IMR-90 (cell line): ENCODE measurements at regions not wholly inside any gene's neighbourhood (a gene's known extent, or its start where the extent isn't known, plus 50 kb on each side); places are given as distances from the start of the nearest gene placed in this dataset.
A peak's percentile ranks its signal among the peaks of the same experiment; 100 is the strongest.

ENCODE experiments used
- ATAC-seq: fragments of 200-7000 bp; cut with Tn5 transposase; 2 replicates; pipeline ENCODE4 v1.9.1; 2020; ENCODE audit warnings: low read depth, mild to moderate bottlenecking, moderate library complexity
- BruUV-seq: library from RNA; stranded (reverse); fragments of 400-500 nt; replicated peaks from 2 replicates; lab custom pipeline; 2021; lab: Mats Ljungman, UMichigan
- CTCF ChIA-PET: fragments of 300-600 bp; formaldehyde crosslinking; extraction: SDS; loops from one replicate; lab custom pipeline; 2021; ENCODE audit warnings: antibody characterized with exemption; lab: Yijun Ruan, JAX
- POLR2A ChIA-PET: fragments of 300-600 bp; sonication (Branson Sonifier 250); formaldehyde crosslinking; loops from one replicate; lab custom pipeline; 2022; ENCODE audit warnings: antibody characterized with exemption; ENCODE audit not compliant: unreplicated experiment; lab: Charles Lee
- DNase-seq: peaks from one replicate; pipeline ENCODE4 v3.0.0; 2013
- H2AFZ ChIP-seq: replicated peaks from 2 replicates; pipeline ENCODE3; 2013; ENCODE audit warnings: low read length, mild to moderate bottlenecking; ENCODE audit not compliant: poor library complexity
- H2AK5ac ChIP-seq: 2 replicates; pipeline ENCODE4 v1.6.1; 2013; ENCODE audit warnings: low read depth, low read length, inconsistent platforms
- H2AK9ac ChIP-seq: replicated peaks from 2 replicates; pipeline ENCODE3; 2013; ENCODE audit warnings: mild to moderate bottlenecking, low read depth, low read length, moderate library complexity; ENCODE audit not compliant: poor library complexity
- H2BK120ac ChIP-seq: 2 replicates; pipeline ENCODE4 v1.6.1; 2013; ENCODE audit warnings: low read depth, low read length, inconsistent platforms
- H2BK15ac ChIP-seq: 3 replicates; pipeline ENCODE4 v1.6.1; 2013; ENCODE audit warnings: low read depth, low read length, inconsistent platforms
- H2BK20ac ChIP-seq: 2 replicates; pipeline ENCODE4 v1.6.1; 2013; ENCODE audit warnings: low read depth, mild to moderate bottlenecking, inconsistent platforms, low read length, moderate library complexity
- H2BK5ac ChIP-seq: 2 replicates; pipeline ENCODE4 v1.6.1; 2013; ENCODE audit warnings: mild to moderate bottlenecking, low read depth, low read length, inconsistent platforms; ENCODE audit not compliant: poor library complexity, severe bottlenecking
- H3K14ac ChIP-seq: replicated peaks from 2 replicates; pipeline ENCODE4 v1.6.1; 2013; ENCODE audit warnings: low read depth, low read length, inconsistent platforms
- H3K18ac ChIP-seq: 2 replicates; pipeline ENCODE4 v1.6.1; 2013; ENCODE audit warnings: low read depth, low read length, control low read depth
- H3K23ac ChIP-seq: 2 replicates; pipeline ENCODE4 v1.6.1; 2013; ENCODE audit warnings: low read depth, low read length, inconsistent platforms
- H3K27ac ChIP-seq: 2 replicates; pipeline ENCODE4 v1.5.1; 2013; ENCODE audit warnings: mild to moderate bottlenecking, control low read depth, low read length; ENCODE audit not compliant: insufficient read depth
- H3K27me3 ChIP-seq: 2 replicates; pipeline ENCODE4 v1.6.1; 2013; ENCODE audit warnings: low read length; ENCODE audit not compliant: control insufficient read depth, insufficient read depth
- H3K36me3 ChIP-seq: 2 replicates; pipeline ENCODE4 v1.6.1; 2013; ENCODE audit warnings: low read length, mixed read lengths; ENCODE audit not compliant: control insufficient read depth, insufficient read depth
- H3K4ac ChIP-seq: 2 replicates; pipeline ENCODE4 v1.6.1; 2013; ENCODE audit warnings: low read depth, low read length, inconsistent platforms
- H3K4me1 ChIP-seq: 2 replicates; pipeline ENCODE4 v1.6.1; 2013; ENCODE audit warnings: low read length, mixed read lengths; ENCODE audit not compliant: control insufficient read depth, insufficient read depth
- H3K4me2 ChIP-seq: 2 replicates; pipeline ENCODE4 v1.6.1; 2013; ENCODE audit warnings: low read depth, mild to moderate bottlenecking, control low read depth, low read length, moderate library complexity
- H3K4me3 ChIP-seq: 2 replicates; pipeline ENCODE4 v1.5.1; 2013; ENCODE audit warnings: low read depth, mild to moderate bottlenecking, control low read depth, low read length, moderate library complexity; ENCODE audit not compliant: insufficient read depth
- H3K56ac ChIP-seq: 2 replicates; pipeline ENCODE4 v1.6.1; 2013; ENCODE audit warnings: low read length, inconsistent platforms; ENCODE audit not compliant: insufficient read depth; ENCODE audit errors: extremely low read depth
- H3K79me1 ChIP-seq, 2 experiments: 2 replicates each; pipeline ENCODE4 v1.6.1; 2013; ENCODE audit warnings: low read length in 2 of 2, inconsistent platforms in 1 of 2, low read depth in 1 of 2
- H3K9ac ChIP-seq: 2 replicates; pipeline ENCODE4 v1.6.1; 2013; ENCODE audit warnings: low read depth, low read length, control low read depth
- H3K9me1 ChIP-seq: 2 replicates; pipeline ENCODE4 v1.6.1; 2013; ENCODE audit warnings: low read length, inconsistent platforms; ENCODE audit not compliant: insufficient read depth
- H3K9me3 ChIP-seq: 2 replicates; pipeline ENCODE4 v1.6.1; 2013; ENCODE audit warnings: low read length; ENCODE audit not compliant: control insufficient read depth, insufficient read depth
- H4K20me1 ChIP-seq: 2 replicates; pipeline ENCODE4 v1.6.1; 2013; ENCODE audit warnings: low read length, inconsistent platforms; ENCODE audit not compliant: insufficient read depth
- H4K5ac ChIP-seq: 2 replicates; pipeline ENCODE4 v1.6.1; 2013; ENCODE audit warnings: mild to moderate bottlenecking, low read depth, low read length, control low read depth
- H4K8ac ChIP-seq, 2 experiments: 2 replicates each; pipeline ENCODE4 v1.6.1; 2013; ENCODE audit warnings: low read depth in 2 of 2, low read length in 2 of 2, control low read depth in 1 of 2, inconsistent platforms in 1 of 2
- H4K91ac ChIP-seq: 2 replicates; pipeline ENCODE4 v1.6.1; 2013; ENCODE audit warnings: low read depth, low read length, inconsistent platforms; ENCODE audit not compliant: insufficient read depth
- BHLHE40 ChIP-seq: fragments of 150-350 bp; IDR thresholded peaks from 2 replicates; pipeline ENCODE4 v1.6.1; 2016; ENCODE audit warnings: mild to moderate bottlenecking, low read depth, low read length
- CEBPB ChIP-seq: IDR thresholded peaks from 2 replicates; pipeline ENCODE4 v1.6.1; 2012; ENCODE audit warnings: low read depth, low read length, improper control_type of control experiment
- CHD1 ChIP-seq: IDR thresholded peaks from 2 replicates; pipeline ENCODE4 v1.6.1; 2012; ENCODE audit warnings: low read depth, low read length, improper control_type of control experiment
- FOS ChIP-seq: fragments of 150-350 bp; IDR thresholded peaks from 2 replicates; pipeline ENCODE4 v1.6.1; 2016; ENCODE audit warnings: low read depth, low read length
- MAFK ChIP-seq: IDR thresholded peaks from 2 replicates; pipeline ENCODE4 v1.6.1; 2012; ENCODE audit warnings: low read depth, low read length, improper control_type of control experiment
- MAZ ChIP-seq: IDR thresholded peaks from 2 replicates; pipeline ENCODE4 v1.6.1; 2012; ENCODE audit warnings: low read depth, mild to moderate bottlenecking, low read length, improper control_type of control experiment, moderate library complexity, borderline replicate concordance
- MXI1 ChIP-seq: IDR thresholded peaks from 2 replicates; pipeline ENCODE4 v1.6.1; 2012; ENCODE audit warnings: low read depth, mild to moderate bottlenecking, low read length, moderate library complexity, borderline replicate concordance
- NFE2L2 ChIP-seq: fragments of 150-350 bp; IDR thresholded peaks from 2 replicates; pipeline ENCODE4 v1.6.1; 2016; ENCODE audit warnings: low read depth, mild to moderate bottlenecking, low read length
- POLR2A ChIP-seq: IDR thresholded peaks from 2 replicates; pipeline ENCODE4 v1.6.1; 2012; ENCODE audit warnings: mild to moderate bottlenecking, low read depth, low read length
- RCOR1 ChIP-seq: IDR thresholded peaks from 2 replicates; pipeline ENCODE4 v1.6.1; 2012; ENCODE audit warnings: mild to moderate bottlenecking, low read length, improper control_type of control experiment; ENCODE audit not compliant: insufficient replicate concordance
- RFX5 ChIP-seq: IDR thresholded peaks from 2 replicates; pipeline ENCODE4 v1.8.0; 2012; ENCODE audit warnings: low read depth, mild to moderate bottlenecking, low read length, moderate library complexity
- SMC3 ChIP-seq: fragments of 150-350 bp; IDR thresholded peaks from 2 replicates; pipeline ENCODE4 v1.6.1; 2016; ENCODE audit warnings: low read depth, mild to moderate bottlenecking, antibody characterized with exemption, low read length, moderate library complexity
- WGBS, 2 experiments: methylation state at CpG; one replicate each; pipeline versions ENCODE4 v1.1.5 to v1.1.7; 2013; ENCODE audit warnings: missing lambda C conversion rate in 2 of 2; ENCODE audit not compliant: insufficient read length in 1 of 2; ENCODE audit errors: extremely low coverage in 2 of 2; 5-methylcytosine and 5-hydroxymethylcytosine counted together
- dilution Hi-C: fragments of 300-500 bp; cut with HindIII; formaldehyde crosslinking; loops from one replicate; pipeline ENCODE4 v1.14.3; 2018; ENCODE audit warnings: low sequenced_read_pairs; ENCODE audit not compliant: unreplicated experiment
- in situ Hi-C: fragments of 300-500 bp; cut with MboI; formaldehyde crosslinking; loops from 3 replicates; pipeline ENCODE4 v1.14.3; 2019; ENCODE audit warnings: low sequenced_read_pairs, inconsistent platforms, mixed read lengths
- intact Hi-C: fragments of 100-400 bp; cut with micrococcal nuclease; formaldehyde crosslinking; loops from 2 replicates; pipeline ENCODE4 v1.10.0; 2022

GRCh38 chr9:80061940-80062339 is 490.2 kb downstream of the TLE4 start:
- intact Hi-C loops: loop anchor here (2.0 to 5.0 kb wide), 2 partner anchors 297 to 490 kb away; partner anchors contain the start of gene TLE4

More at GRCh38 chr9:80061940-80062339, 490.2 kb downstream of the TLE4 start:
- CTCF ChIA-PET: interaction anchor here (1.0 to 1.5 kb wide), 2 partner anchors 17 to 22 kb away, joined by 3 read pairs; no protein-coding TSS in a partner anchor
- Histone ChIP-seq H3K4ac (no peak overlapping the region), H4K20me1 (no peaks in the 10 kb centered on the region), H4K8ac (no peak overlapping the region), H3K4me3 (no peak overlapping the region), H3K9me3 (0 out of 2 replicates have a peak, but pooled peaks cover 2% of the 10 kb centered on the region), H2AK9ac (no peak overlapping the region), H3K23ac (no peak overlapping the region), H3K36me3 (no peaks in the 10 kb centered on the region), H2BK20ac (no peak overlapping the region), H2BK120ac (no peak overlapping the region), H3K56ac (no peak overlapping the region), H3K79me1 (no peaks in the 10 kb centered on the region), H3K27ac (no peak overlapping the region), H3K14ac (no peak overlapping the region), H2BK5ac (peak overlapping the region; percentile 86), H3K9me1 (no peaks in the 10 kb centered on the region), H2BK15ac (no peak overlapping the region), H4K5ac (no peak overlapping the region), H2AFZ (no peak overlapping the region), H3K4me1 (peaks cover 3% of the 10 kb centered on the region; the same call in 1 of the 2 replicates), H3K18ac (no peak overlapping the region), H4K91ac (no peak overlapping the region), H3K4me2 (no peak overlapping the region), H3K27me3 (no peaks in the 10 kb centered on the region), H2AK5ac (no peak overlapping the region), H3K9ac (no peak overlapping the region)
- DNase-seq (peak; percentile 97), ATAC-seq (peak; percentile 93)
- WGBS, 2 experiments: no CpG with 5 or more reads among the region's 2 CpGs
- dilution Hi-C loops: no loop called here
- TF ChIP-seq POLR2A (no peak), MAZ (no peak), MAFK (peak; percentile 7; the same call in 1 of the 2 replicates), BHLHE40 (peak; percentile 53), RCOR1 (peak; percentile 71), SMC3 (no peak), RFX5 (no peak), CEBPB (peak; percentile 69), FOS (peak; percentile 70), CHD1 (no peak), MXI1 (peak; percentile 53; the same call in 1 of the 2 replicates), NFE2L2 (0 out of 2 replicates have a peak, but pooled peaks have one; percentile 28)
- no TSS peak for BruUV-seq
- in situ Hi-C loops: no loop called here
- POLR2A ChIA-PET: interaction anchor here (0.5 kb wide), 1 partner anchor 1539 kb away, joined by 3 read pairs; no protein-coding TSS in a partner anchor
